ENCODE measurements at regions not wholly inside any gene's neighbourhood (a gene's known extent, or its start where the extent isn't known, plus 50 kb on each side); places are given as distances from the start of the nearest gene placed in this dataset.
"Not testable (repeated sequence)": the region's sequence is repeated elsewhere in the genome, so short reads cannot be mapped to it uniquely, and the experiment has no call there.

DNA sequence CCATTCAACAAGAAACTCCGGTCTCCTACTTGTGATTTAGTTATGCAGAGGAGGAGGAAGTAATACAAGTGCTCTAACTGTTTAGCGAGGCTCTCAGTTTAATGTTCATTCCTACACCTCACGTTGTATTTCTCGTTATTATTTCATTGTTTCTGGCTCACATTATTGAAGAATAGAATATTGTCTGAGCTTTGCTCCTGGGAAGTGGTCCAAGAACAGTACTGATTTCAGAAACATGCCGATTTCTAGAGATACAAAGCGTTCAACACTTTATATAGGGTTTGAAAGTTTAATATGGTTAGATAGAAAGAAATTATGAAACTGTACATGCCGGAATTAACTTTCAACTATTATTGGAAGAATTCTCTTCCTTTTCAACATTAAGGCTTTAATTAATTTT is 1145.5 kb downstream of the TBL1XR1 start:
- no peak for DNase-seq (ENCODE audit: low read depth)
- H3K4me3 ChIP-seq (ENCODE audit: control insufficient read depth, low read depth, low read length), result no peak overlapping the region
- TF ChIP-seq, protein P1, sequence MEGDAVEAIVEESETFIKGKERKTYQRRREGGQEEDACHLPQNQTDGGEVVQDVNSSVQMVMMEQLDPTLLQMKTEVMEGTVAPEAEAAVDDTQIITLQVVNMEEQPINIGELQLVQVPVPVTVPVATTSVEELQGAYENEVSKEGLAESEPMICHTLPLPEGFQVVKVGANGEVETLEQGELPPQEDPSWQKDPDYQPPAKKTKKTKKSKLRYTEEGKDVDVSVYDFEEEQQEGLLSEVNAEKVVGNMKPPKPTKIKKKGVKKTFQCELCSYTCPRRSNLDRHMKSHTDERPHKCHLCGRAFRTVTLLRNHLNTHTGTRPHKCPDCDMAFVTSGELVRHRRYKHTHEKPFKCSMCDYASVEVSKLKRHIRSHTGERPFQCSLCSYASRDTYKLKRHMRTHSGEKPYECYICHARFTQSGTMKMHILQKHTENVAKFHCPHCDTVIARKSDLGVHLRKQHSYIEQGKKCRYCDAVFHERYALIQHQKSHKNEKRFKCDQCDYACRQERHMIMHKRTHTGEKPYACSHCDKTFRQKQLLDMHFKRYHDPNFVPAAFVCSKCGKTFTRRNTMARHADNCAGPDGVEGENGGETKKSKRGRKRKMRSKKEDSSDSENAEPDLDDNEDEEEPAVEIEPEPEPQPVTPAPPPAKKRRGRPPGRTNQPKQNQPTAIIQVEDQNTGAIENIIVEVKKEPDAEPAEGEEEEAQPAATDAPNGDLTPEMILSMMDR (IDR thresholded peaks at IDR 0.05; ENCODE audit: control insufficient read depth, insufficient read depth, low read depth, low read length, missing control alignments), result no peak

DNA sequence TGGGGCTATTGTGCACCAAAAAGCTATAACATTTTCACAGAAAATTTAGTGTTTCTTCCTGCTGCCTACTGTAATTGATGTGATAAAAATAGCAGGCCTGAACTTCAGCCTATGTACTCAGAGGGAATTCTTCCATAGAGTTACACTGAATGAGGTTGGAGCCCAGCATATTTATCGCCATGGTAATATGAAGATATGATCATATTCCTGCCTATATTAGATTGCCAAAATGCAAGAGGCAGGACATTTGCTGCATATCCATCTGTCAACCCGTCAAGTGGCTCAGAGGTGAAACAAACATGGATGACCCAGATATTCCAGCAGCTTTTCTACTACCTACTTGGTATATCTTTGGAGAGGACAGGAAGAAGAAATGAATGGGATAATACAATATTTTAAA is 1150.6 kb downstream of the TBL1XR1 start:
- TF ChIP-seq, protein P1 (IDR thresholded peaks at IDR 0.05; ENCODE audit: control insufficient read depth, insufficient read depth, low read depth, low read length, missing control alignments), result no peak
- DNase-seq (ENCODE audit: low read depth), result no peak
- no peak overlapping the region for H3K4me3 ChIP-seq (ENCODE audit: control insufficient read depth, low read depth, low read length)

DNA sequence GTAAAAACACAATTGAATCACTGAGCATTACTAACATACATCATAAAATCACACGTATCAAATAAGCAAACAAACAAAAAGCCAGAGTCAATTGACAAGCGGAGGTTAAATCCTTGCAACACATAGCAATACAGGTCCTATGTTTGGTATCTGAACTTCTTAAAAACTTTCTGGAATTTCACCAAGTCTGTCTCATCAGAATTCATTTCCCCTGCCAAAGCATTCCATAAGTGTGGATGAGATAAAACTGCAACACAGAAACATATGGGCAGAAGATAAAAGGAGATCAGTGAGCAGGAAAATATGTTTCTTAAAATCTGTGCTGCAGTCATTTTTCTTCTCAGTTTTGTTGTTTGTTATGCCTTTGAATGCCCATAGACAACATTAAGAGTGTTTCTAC is 1155.5 kb downstream of the TBL1XR1 start:
- no peak overlapping the region for H3K4me3 ChIP-seq (ENCODE audit: control insufficient read depth, low read depth, low read length)
- peak; percentile 17 for DNase-seq (ENCODE audit: low read depth)
- TF ChIP-seq, protein P1 (IDR thresholded peaks at IDR 0.05; ENCODE audit: control insufficient read depth, insufficient read depth, low read depth, low read length, missing control alignments), result no peak

DNA sequence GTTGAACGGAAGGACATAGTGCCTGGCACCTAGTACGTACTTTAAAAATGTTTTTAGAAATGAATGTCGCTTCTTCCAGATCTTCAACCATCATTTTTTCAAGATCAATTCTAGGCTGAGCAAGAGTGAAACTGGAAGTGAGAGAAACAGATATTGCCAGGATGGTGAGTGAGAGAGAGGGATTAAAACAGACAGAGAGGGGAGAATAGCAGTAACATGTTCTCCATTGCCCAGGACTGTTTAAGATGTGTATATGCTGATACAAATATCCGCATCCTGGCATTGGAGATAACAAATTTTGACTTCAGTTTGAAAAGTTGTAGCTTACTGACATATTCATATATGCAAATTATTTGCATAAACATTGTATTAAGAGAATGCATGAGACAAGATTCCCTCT is 1156.1 kb downstream of the TBL1XR1 start:
- TF ChIP-seq, protein P1 (IDR thresholded peaks at IDR 0.05; ENCODE audit: control insufficient read depth, insufficient read depth, low read depth, low read length, missing control alignments), result no peak
- no peak overlapping the region for H3K4me3 ChIP-seq (ENCODE audit: control insufficient read depth, low read depth, low read length)
- no peak for DNase-seq (ENCODE audit: low read depth)

DNA sequence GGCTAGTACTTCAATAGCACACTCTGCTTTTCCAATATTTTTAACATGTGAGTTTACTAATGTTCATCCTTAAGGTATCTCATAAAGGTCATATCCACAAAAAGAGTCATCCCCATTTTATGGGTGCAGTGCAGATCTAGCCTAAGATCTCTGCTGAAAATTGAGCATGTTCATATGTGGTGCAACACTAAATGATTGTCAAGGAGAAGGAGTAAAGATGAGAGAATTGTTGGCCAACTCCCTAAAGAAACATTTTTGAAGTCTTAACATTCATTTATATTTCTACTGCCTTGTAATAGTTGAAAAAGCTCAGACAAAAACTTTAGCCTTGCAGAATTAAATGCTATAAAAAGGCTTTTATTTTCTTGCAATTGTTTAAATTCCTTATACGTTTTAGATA is 1159.6 kb downstream of the TBL1XR1 start:
- peak; percentile 8 for DNase-seq (ENCODE audit: low read depth)
- TF ChIP-seq, protein P1 (IDR thresholded peaks at IDR 0.05; ENCODE audit: control insufficient read depth, insufficient read depth, low read depth, low read length, missing control alignments), result no peak
- no peak overlapping the region for H3K4me3 ChIP-seq (ENCODE audit: control insufficient read depth, low read depth, low read length)

DNA sequence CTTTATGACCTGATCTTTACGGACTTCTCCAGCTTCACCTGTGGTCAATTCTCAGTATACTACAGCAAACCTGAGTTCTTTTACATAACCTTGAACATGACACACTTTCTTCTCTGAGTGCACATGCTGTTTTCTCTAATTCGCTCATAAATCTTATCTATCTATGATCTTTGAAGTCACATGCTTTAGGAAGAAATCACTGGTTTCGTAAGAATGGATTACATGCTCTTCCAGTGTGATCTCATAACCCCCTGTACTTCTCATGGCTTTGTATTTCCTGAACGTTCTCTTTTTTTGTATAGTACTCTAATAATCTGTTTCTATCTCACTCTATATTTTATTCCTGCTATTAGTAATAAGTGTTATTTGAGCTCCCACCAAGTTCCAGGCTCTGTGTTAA is 1165.2 kb downstream of the TBL1XR1 start:
- H3K4me3 ChIP-seq (ENCODE audit: control insufficient read depth, low read depth, low read length), result no peak overlapping the region
- TF ChIP-seq, protein P1 (IDR thresholded peaks at IDR 0.05; ENCODE audit: control insufficient read depth, insufficient read depth, low read depth, low read length, missing control alignments), result no peak
- DNase-seq (ENCODE audit: low read depth), result no peak

DNA sequence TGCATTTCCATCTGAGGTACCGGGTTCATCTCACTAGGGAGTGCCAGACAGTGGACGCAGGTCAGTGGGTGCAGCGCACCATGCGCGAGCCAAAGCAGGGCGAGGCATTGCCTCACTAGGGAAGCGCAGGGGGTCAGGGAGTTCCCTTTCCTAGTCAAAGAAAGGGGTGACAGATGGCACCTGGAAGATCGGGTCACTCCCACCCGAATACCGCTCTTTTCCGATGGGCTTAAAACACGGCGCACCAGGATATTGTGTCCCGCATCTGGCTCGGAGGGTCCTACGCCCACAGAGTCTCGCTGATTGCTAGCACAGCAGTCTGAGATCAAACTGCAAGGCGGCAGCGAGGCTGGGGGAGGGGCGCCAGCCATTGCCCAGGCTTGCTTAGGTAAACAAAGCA is 1157.1 kb downstream of the NAALADL2 start:
- not testable (repeated sequence) for H3K4me3 ChIP-seq (ENCODE audit: control insufficient read depth, low read depth, low read length); DNase-seq (ENCODE audit: low read depth)

DNA sequence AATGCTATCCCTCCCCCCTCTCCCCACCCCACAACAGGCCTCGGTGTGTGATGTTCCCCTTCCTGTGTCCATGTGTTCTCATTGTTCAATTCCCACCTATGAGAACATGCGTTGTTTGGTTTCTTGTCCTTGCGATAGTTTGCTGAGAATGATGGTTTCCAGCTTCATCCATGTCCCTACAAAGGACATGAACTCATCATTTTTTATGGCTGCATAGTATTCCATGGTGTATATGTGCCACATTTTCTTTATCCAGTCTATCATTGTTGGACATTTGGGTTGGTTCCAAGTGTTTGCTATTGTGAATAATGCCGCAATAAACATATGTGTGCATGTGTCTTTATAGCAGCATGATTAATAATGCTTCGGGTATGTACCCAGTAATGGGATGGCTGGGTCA is 1156.1 kb downstream of the NAALADL2 start:
- not testable (repeated sequence) for DNase-seq (ENCODE audit: low read depth); H3K4me3 ChIP-seq (ENCODE audit: control insufficient read depth, low read depth, low read length)

All from AG09309 (cell line).